ENCODE measurements at regions not wholly inside any gene's neighbourhood (a gene's known extent, or its start where the extent isn't known, plus 50 kb on each side); places are given as distances from the start of the nearest gene placed in this dataset.

- Histone ChIP-seq H3K36me3 (ENCODE audit: insufficient read depth, low read length) (no peaks in the 10 kb centered on the region), H4K20me1 (ENCODE audit: insufficient read depth, low read depth, low read length) (no peaks in the 10 kb centered on the region), H3K79me2 (ENCODE audit: low read length) (no peaks in the 10 kb centered on the region), H3K4me3 (ENCODE audit: low read length) (no peak overlapping the region), H3K9me2 (replicated peaks; ENCODE audit: insufficient read depth, low read length) (no peaks in the 10 kb centered on the region), H3K9me3 (ENCODE audit: low read length) (peaks cover 8% of the 10 kb centered on the region), H2AFZ (ENCODE audit: low read length) (no peak overlapping the region), H3K4me1 (ENCODE audit: low read length) (no peaks in the 10 kb centered on the region), H3K27me3 (ENCODE audit: low read length) (no peaks in the 10 kb centered on the region), H3K9ac (ENCODE audit: low read length) (no peak overlapping the region), H3K27ac (ENCODE audit: low read length) (no peak overlapping the region), H3K4me2 (ENCODE audit: low read depth, low read length, poor library complexity, severe bottlenecking) (no peak overlapping the region)
- no peak for DNase-seq
Observed at GRCh38 chr14:85224241-85224640, 305.7 kb upstream of the FLRT2 start.

DNA sequence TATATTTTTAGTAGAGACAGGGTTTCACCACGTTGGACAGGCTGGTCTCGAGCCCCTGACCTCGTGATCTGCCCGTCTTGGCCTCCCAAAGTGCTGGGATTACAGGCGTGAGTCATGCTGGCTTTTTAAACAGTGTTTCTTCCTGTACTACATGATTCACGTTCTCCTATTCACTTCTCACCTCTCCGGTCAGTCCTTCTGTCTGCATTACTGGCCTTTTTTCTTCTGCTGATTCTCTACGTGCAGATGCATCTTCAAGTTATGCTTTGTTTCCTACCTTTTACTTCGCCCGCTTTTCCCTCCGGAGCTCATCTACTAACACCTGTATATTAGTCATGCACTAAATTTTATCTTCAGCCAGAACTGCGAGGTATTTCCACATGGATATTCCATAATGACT lies 296.2 kb upstream of the FLRT2 start:
- Histone ChIP-seq H2AFZ (ENCODE audit: low read length) (no peak overlapping the region), H3K4me3 (ENCODE audit: low read length) (no peak overlapping the region), H3K36me3 (ENCODE audit: insufficient read depth, low read length) (no peaks in the 10 kb centered on the region), H3K9me2 (replicated peaks; ENCODE audit: insufficient read depth, low read length) (no peaks in the 10 kb centered on the region; the same call in 1 of the 2 replicates), H3K27me3 (ENCODE audit: low read length) (no peaks in the 10 kb centered on the region), H3K9ac (ENCODE audit: low read length) (no peak overlapping the region), H3K9me3 (ENCODE audit: low read length) (peaks cover 34% of the 10 kb centered on the region), H4K20me1 (ENCODE audit: insufficient read depth, low read depth, low read length) (no peaks in the 10 kb centered on the region), H3K27ac (ENCODE audit: low read length) (no peak overlapping the region), H3K4me2 (ENCODE audit: low read depth, low read length, poor library complexity, severe bottlenecking) (no peak overlapping the region), H3K4me1 (ENCODE audit: low read length) (no peaks in the 10 kb centered on the region), H3K79me2 (ENCODE audit: low read length) (no peaks in the 10 kb centered on the region)
- DNase-seq, result no peak

DNA sequence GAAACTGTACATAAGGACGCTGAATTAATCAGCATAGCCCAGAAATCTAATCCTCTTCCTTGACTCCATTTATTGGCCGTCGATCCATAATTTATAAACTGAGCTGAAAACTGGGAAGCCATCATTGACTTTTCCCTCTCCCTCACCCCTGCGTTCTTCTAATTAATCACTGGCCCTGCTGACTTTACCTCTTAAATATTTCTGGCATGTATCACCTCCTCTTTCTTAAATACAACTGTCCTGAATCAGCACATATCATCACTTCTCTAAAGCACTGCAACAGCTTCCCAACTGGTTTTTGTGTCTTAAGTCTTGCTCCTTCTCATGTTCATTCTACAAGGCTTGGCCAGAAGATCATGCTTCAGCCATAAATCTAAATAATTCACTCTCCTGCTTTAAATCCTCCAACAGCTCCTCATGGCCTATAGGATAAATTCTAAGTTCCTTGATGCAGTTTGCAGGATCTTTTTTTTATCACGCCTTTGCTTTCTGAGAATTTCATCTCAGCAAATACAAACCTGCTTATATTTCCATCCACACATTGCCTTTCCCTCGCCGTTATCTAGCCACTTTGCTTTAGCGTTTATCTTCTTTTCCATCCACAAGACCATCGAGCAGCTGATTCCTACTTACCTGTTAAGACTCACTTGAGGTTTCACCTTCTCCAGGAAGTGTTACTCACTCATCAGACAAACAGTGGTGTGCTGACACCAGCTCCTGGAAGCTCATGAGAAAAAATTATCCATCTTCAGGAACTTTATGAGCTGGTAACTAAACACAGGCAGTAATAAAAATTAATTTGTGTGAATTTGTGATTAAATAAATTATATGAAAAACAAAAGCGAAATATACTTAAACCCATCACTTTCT lies 295.6 kb upstream of the FLRT2 start:
- Histone ChIP-seq H3K9ac (ENCODE audit: low read length) (no peak overlapping the region), H3K27ac (ENCODE audit: low read length) (no peak overlapping the region), H3K4me1 (ENCODE audit: low read length) (no peaks in the 10 kb centered on the region), H2AFZ (ENCODE audit: low read length) (no peak overlapping the region), H3K4me3 (ENCODE audit: low read length) (no peak overlapping the region), H3K36me3 (ENCODE audit: insufficient read depth, low read length) (no peaks in the 10 kb centered on the region), H3K79me2 (ENCODE audit: low read length) (no peaks in the 10 kb centered on the region), H3K9me2 (replicated peaks; ENCODE audit: insufficient read depth, low read length) (no peaks in the 10 kb centered on the region; the same call in 1 of the 2 replicates), H3K4me2 (ENCODE audit: low read depth, low read length, poor library complexity, severe bottlenecking) (no peak overlapping the region), H3K9me3 (ENCODE audit: low read length) (peaks cover 36% of the 10 kb centered on the region), H3K27me3 (ENCODE audit: low read length) (no peaks in the 10 kb centered on the region), H4K20me1 (ENCODE audit: insufficient read depth, low read depth, low read length) (no peaks in the 10 kb centered on the region)
- DNase-seq, result no peak

GRCh38 chr14:85235868-85236267 lies 294.1 kb upstream of the FLRT2 start:
- no peaks in the 10 kb centered on the region for H3K79me2 ChIP-seq (ENCODE audit: low read length)

DNA sequence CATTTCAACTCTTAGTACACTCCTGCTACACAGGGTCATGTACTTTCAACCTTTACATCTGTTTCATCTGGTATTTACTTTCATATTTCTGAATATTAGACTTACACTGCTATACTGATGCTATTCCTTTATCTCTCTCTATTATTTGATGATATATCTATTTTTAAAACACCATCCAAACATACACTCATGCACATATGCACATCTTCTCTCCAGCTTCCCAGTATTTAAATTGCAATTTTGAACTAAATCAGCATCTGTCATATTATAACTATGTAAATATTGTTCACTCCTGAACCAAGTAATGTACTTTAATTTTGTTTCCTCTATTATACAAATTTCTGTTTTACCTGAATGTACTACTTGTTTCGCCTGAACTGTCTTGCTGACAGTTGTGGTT lies 293.6 kb upstream of the FLRT2 start:
- Histone ChIP-seq H3K27me3 (ENCODE audit: low read length) (no peaks in the 10 kb centered on the region), H3K9ac (ENCODE audit: low read length) (no peak overlapping the region), H3K4me3 (ENCODE audit: low read length) (no peak overlapping the region), H3K36me3 (ENCODE audit: insufficient read depth, low read length) (no peaks in the 10 kb centered on the region), H4K20me1 (ENCODE audit: insufficient read depth, low read depth, low read length) (no peaks in the 10 kb centered on the region), H3K27ac (ENCODE audit: low read length) (no peak overlapping the region), H2AFZ (ENCODE audit: low read length) (no peak overlapping the region), H3K4me2 (ENCODE audit: low read depth, low read length, poor library complexity, severe bottlenecking) (no peak overlapping the region), H3K9me3 (ENCODE audit: low read length) (peaks cover 41% of the 10 kb centered on the region), H3K9me2 (replicated peaks; ENCODE audit: insufficient read depth, low read length) (no peaks in the 10 kb centered on the region; the same call in 1 of the 2 replicates), H3K79me2 (ENCODE audit: low read length) (no peaks in the 10 kb centered on the region), H3K4me1 (ENCODE audit: low read length) (no peaks in the 10 kb centered on the region)
- DNase-seq, result no peak

More at GRCh38 chr14:85235868-85236267, 294.1 kb upstream of the FLRT2 start:
- H3K9me3 ChIP-seq (ENCODE audit: low read length), result peaks cover 37% of the 10 kb centered on the region
- no peak for DNase-seq
- no peak overlapping the region for H3K4me2 ChIP-seq (ENCODE audit: low read depth, low read length, poor library complexity, severe bottlenecking)
- H3K36me3 ChIP-seq (ENCODE audit: insufficient read depth, low read length), result no peaks in the 10 kb centered on the region
- H3K9ac ChIP-seq (ENCODE audit: low read length), result no peak overlapping the region
- no peak overlapping the region for H2AFZ ChIP-seq (ENCODE audit: low read length)
- no peak overlapping the region for H3K4me3 ChIP-seq (ENCODE audit: low read length)
- no peaks in the 10 kb centered on the region for H4K20me1 ChIP-seq (ENCODE audit: insufficient read depth, low read depth, low read length)
- no peaks in the 10 kb centered on the region for H3K27me3 ChIP-seq (ENCODE audit: low read length)
- H3K27ac ChIP-seq (ENCODE audit: low read length), result no peak overlapping the region
- no peaks in the 10 kb centered on the region; the same call in 1 of the 2 replicates for H3K9me2 ChIP-seq (replicated peaks; ENCODE audit: insufficient read depth, low read length)
- H3K4me1 ChIP-seq (ENCODE audit: low read length), result no peaks in the 10 kb centered on the region

DNA sequence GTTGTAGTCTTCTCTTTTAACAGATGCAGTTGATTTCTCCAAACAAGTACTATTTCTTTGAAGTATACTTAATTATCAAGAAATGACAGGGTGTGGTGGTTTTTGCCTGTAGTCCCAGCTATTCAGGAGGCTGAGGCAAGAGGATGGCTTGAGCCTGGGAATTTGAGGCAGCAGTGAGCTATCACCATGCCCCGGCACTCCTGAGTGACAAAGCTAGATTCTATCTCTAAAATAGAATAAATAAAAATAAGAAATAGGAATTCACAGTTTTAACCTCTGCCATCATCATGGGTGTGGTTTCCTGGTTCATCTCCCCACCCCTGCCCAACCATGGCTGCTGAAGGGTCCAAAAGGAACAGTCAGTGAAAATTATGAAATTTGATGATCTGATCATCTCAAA lies 290.2 kb upstream of the FLRT2 start:
- Histone ChIP-seq H2AFZ (ENCODE audit: low read length) (no peak overlapping the region), H3K4me2 (ENCODE audit: low read depth, low read length, poor library complexity, severe bottlenecking) (no peak overlapping the region), H3K9ac (ENCODE audit: low read length) (no peak overlapping the region), H3K27ac (ENCODE audit: low read length) (no peak overlapping the region), H3K4me1 (ENCODE audit: low read length) (no peaks in the 10 kb centered on the region), H3K27me3 (ENCODE audit: low read length) (no peaks in the 10 kb centered on the region), H3K4me3 (ENCODE audit: low read length) (no peak overlapping the region), H3K79me2 (ENCODE audit: low read length) (no peaks in the 10 kb centered on the region), H3K9me3 (ENCODE audit: low read length) (peaks cover 23% of the 10 kb centered on the region; the same call in 1 of the 2 replicates), H4K20me1 (ENCODE audit: insufficient read depth, low read depth, low read length) (no peaks in the 10 kb centered on the region), H3K36me3 (ENCODE audit: insufficient read depth, low read length) (no peaks in the 10 kb centered on the region), H3K9me2 (replicated peaks; ENCODE audit: insufficient read depth, low read length) (no peaks in the 10 kb centered on the region; the same call in 1 of the 2 replicates)
- no peak for DNase-seq

DNA sequence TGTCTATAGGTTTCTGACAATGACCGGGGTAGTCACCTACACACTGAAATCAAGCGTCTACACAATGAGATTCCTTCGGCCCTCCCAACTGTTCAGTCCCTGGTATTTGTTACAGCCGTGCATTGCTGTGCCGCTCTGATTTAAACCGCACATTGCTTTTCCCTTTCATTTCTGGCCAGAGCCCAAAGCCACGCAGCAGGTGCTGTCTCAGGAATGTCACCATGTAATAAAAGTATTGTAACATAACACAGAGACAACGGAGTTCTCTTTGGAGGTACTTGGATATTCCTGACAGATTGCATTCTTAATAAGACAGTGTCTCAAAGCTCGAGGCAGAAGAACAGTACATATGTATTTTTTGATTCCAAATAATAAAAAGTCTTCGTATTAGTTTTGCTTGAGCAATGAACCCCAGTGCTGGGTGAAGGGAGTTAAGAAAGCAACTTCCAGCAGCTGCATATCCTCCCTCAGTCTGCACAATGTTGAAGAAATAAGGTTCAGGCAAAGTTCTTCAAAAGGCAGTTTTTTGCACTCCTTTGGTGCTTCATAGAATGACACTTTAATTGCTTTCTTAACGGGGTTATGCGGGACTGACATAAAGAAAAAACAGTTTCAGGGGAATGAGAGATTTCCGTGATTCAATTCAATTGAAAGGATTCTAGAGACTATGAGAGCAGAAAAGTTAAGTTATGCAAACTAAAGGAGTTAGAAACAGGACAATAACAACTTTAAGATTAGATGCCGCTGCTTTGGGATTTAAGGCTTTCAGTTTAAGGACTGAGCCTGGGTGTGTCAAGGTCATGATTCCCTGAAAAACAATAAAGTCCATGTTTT lies 288.7 kb upstream of the FLRT2 start:
- Histone ChIP-seq H3K27me3 (ENCODE audit: low read length) (no peaks in the 10 kb centered on the region), H3K4me2 (ENCODE audit: low read depth, low read length, poor library complexity, severe bottlenecking) (no peak overlapping the region), H3K4me3 (ENCODE audit: low read length) (no peak overlapping the region), H3K9ac (ENCODE audit: low read length) (no peak overlapping the region), H2AFZ (ENCODE audit: low read length) (no peak overlapping the region), H3K9me2 (replicated peaks; ENCODE audit: insufficient read depth, low read length) (no peaks in the 10 kb centered on the region; the same call in 1 of the 2 replicates), H3K9me3 (ENCODE audit: low read length) (peaks cover 21% of the 10 kb centered on the region; the same call in 1 of the 2 replicates), H3K36me3 (ENCODE audit: insufficient read depth, low read length) (no peaks in the 10 kb centered on the region), H3K4me1 (ENCODE audit: low read length) (no peaks in the 10 kb centered on the region), H3K79me2 (ENCODE audit: low read length) (no peaks in the 10 kb centered on the region), H3K27ac (ENCODE audit: low read length) (no peak overlapping the region), H4K20me1 (ENCODE audit: insufficient read depth, low read depth, low read length) (no peaks in the 10 kb centered on the region)
- DNase-seq, result no peak

GRCh38 chr14:85242666-85243065 lies 287.3 kb upstream of the FLRT2 start:
- H3K79me2 ChIP-seq (ENCODE audit: low read length), result no peaks in the 10 kb centered on the region
- H3K9me3 ChIP-seq (ENCODE audit: low read length), result peaks cover 12% of the 10 kb centered on the region; the same call in 1 of the 2 replicates
- no peak overlapping the region for H3K9ac ChIP-seq (ENCODE audit: low read length)
- no peaks in the 10 kb centered on the region for H4K20me1 ChIP-seq (ENCODE audit: insufficient read depth, low read depth, low read length)
- no peak overlapping the region for H2AFZ ChIP-seq (ENCODE audit: low read length)
- H3K27ac ChIP-seq (ENCODE audit: low read length), result no peak overlapping the region
- no peaks in the 10 kb centered on the region for H3K4me1 ChIP-seq (ENCODE audit: low read length)
- no peak for DNase-seq
- no peak overlapping the region for H3K4me3 ChIP-seq (ENCODE audit: low read length)
- H3K27me3 ChIP-seq (ENCODE audit: low read length), result no peaks in the 10 kb centered on the region
- H3K4me2 ChIP-seq (ENCODE audit: low read depth, low read length, poor library complexity, severe bottlenecking), result no peak overlapping the region
- H3K36me3 ChIP-seq (ENCODE audit: insufficient read depth, low read length), result no peaks in the 10 kb centered on the region
- no peaks in the 10 kb centered on the region; the same call in 1 of the 2 replicates for H3K9me2 ChIP-seq (replicated peaks; ENCODE audit: insufficient read depth, low read length)
